ENCODE measurements at regions not wholly inside any gene's neighbourhood (a gene's known extent, or its start where the extent isn't known, plus 50 kb on each side); places are given as distances from the start of the nearest gene placed in this dataset.

- no TSS peak for BruUV-seq (replicated peaks)
- CTCF ChIA-PET = no interaction called here
- DNase-seq = no peak
Observed at GRCh38 chr7:25886387-25887240, 265.4 kb upstream of the NFE2L3 start.

GRCh38 chr7:25887266-25887665, 264.7 kb upstream of the NFE2L3 start:
- peaks cover 26% of the 10 kb centered on the region for H3K27me3 ChIP-seq (ENCODE audit: insufficient read depth, low read depth)
- no peak overlapping the region for H3K4me3 ChIP-seq
- H3K9me2 ChIP-seq (ENCODE audit: insufficient read depth) = no peaks in the 10 kb centered on the region; the same call in 1 of the 2 replicates
- no peaks in the 10 kb centered on the region for H4K20me1 ChIP-seq (ENCODE audit: insufficient read depth)
- BruUV-seq (replicated peaks) = no TSS peak
- POLR2A ChIA-PET (ENCODE audit: unreplicated experiment) = no interaction called here
- H3K4me2 ChIP-seq = no peak overlapping the region
- no peaks in the 10 kb centered on the region for H3K79me2 ChIP-seq (ENCODE audit: low read depth)
- no peak for DNase-seq
- H3F3A ChIP-seq (ENCODE audit: insufficient read depth, low read depth) = no peaks in the 10 kb centered on the region
- no peak for TF ChIP-seq EZH2 (IDR thresholded peaks at IDR 0.05; ENCODE audit: low read depth)
- no peak for TF ChIP-seq CTCF (conservative IDR thresholded peaks at IDR 0.05)
- H2AFZ ChIP-seq = no peak overlapping the region
- CTCF ChIA-PET = no interaction called here
- intact Hi-C loops (cut with micrococcal nuclease; ENCODE audit: unreplicated experiment) = no loop called here
- no peaks in the 10 kb centered on the region for H3K4me1 ChIP-seq (replicated peaks; ENCODE audit: insufficient read depth)
- H3K36me3 ChIP-seq (ENCODE audit: low read depth) = no peaks in the 10 kb centered on the region
- no peak overlapping the region for H3K27ac ChIP-seq
- no peaks in the 10 kb centered on the region for H3K9me3 ChIP-seq (ENCODE audit: insufficient read depth, low read depth)

More at GRCh38 chr7:25886387-25887240, 265.4 kb upstream of the NFE2L3 start:
- H3K4me3 ChIP-seq = no peak overlapping the region
- no peak overlapping the region for H3K27ac ChIP-seq
- H3K9me2 ChIP-seq (ENCODE audit: insufficient read depth) = no peaks in the 10 kb centered on the region; the same call in 1 of the 2 replicates
- TF ChIP-seq CTCF (conservative IDR thresholded peaks at IDR 0.05) (no peak), EZH2 (IDR thresholded peaks at IDR 0.05; ENCODE audit: low read depth) (no peak)
- POLR2A ChIA-PET (ENCODE audit: unreplicated experiment) = no interaction called here
- H3K36me3 ChIP-seq (ENCODE audit: low read depth) = no peaks in the 10 kb centered on the region
- no peaks in the 10 kb centered on the region for H4K20me1 ChIP-seq (ENCODE audit: insufficient read depth)
- H3F3A ChIP-seq (ENCODE audit: insufficient read depth, low read depth) = no peaks in the 10 kb centered on the region
- no peaks in the 10 kb centered on the region for H3K9me3 ChIP-seq (ENCODE audit: insufficient read depth, low read depth)
- H3K4me1 ChIP-seq (replicated peaks; ENCODE audit: insufficient read depth) = no peaks in the 10 kb centered on the region
- no peak overlapping the region for H2AFZ ChIP-seq
- H3K4me2 ChIP-seq = no peak overlapping the region
- intact Hi-C loops (cut with micrococcal nuclease; ENCODE audit: unreplicated experiment) = no loop called here
- peaks cover 33% of the 10 kb centered on the region for H3K27me3 ChIP-seq (ENCODE audit: insufficient read depth, low read depth)
- H3K79me2 ChIP-seq (ENCODE audit: low read depth) = no peaks in the 10 kb centered on the region

GRCh38 chr7:25887795-25888559, 264.0 kb upstream of the NFE2L3 start:
- no peaks in the 10 kb centered on the region; the same call in 1 of the 2 replicates for H3K9me2 ChIP-seq (ENCODE audit: insufficient read depth)
- TF ChIP-seq CTCF (conservative IDR thresholded peaks at IDR 0.05) (no peak), EZH2 (IDR thresholded peaks at IDR 0.05; ENCODE audit: low read depth) (no peak)
- no TSS peak for BruUV-seq (replicated peaks)
- ChIA-PET CTCF (no interaction called here), POLR2A (ENCODE audit: unreplicated experiment) (no interaction called here)
- no peaks in the 10 kb centered on the region for H3F3A ChIP-seq (ENCODE audit: insufficient read depth, low read depth)
- no peak overlapping the region for H3K4me2 ChIP-seq
- H3K4me3 ChIP-seq = no peak overlapping the region
- no peak overlapping the region for H2AFZ ChIP-seq
- peaks cover 19% of the 10 kb centered on the region for H3K27me3 ChIP-seq (ENCODE audit: insufficient read depth, low read depth)
- H3K27ac ChIP-seq = no peak overlapping the region
- H3K36me3 ChIP-seq (ENCODE audit: low read depth) = no peaks in the 10 kb centered on the region
- no peak for DNase-seq
- intact Hi-C loops (cut with micrococcal nuclease; ENCODE audit: unreplicated experiment) = no loop called here
- no peaks in the 10 kb centered on the region for H3K79me2 ChIP-seq (ENCODE audit: low read depth)
- no peaks in the 10 kb centered on the region for H3K4me1 ChIP-seq (replicated peaks; ENCODE audit: insufficient read depth)
- H3K9me3 ChIP-seq (ENCODE audit: insufficient read depth, low read depth) = no peaks in the 10 kb centered on the region
- H4K20me1 ChIP-seq (ENCODE audit: insufficient read depth) = no peaks in the 10 kb centered on the region
